HG03045 (cell line): ENCODE measurements at regions not wholly inside any gene's neighbourhood (a gene's known extent, or its start where the extent isn't known, plus 50 kb on each side); places are given as distances from the start of the nearest gene placed in this dataset.
"Not testable (repeated sequence)": the region's sequence is repeated elsewhere in the genome, so short reads cannot be mapped to it uniquely, and the experiment has no call there.

Source experiments
- ATAC-seq: cut with Tn5 transposase; IDR thresholded peaks from one replicate; pipeline ENCODE4 v1.9.1; 2021; ENCODE audit warnings: mild to moderate bottlenecking, moderate library complexity; ENCODE audit not compliant: unreplicated experiment

GRCh38 chr3:164779816-164780215 is 298.5 kb downstream of the SI start:
- ATAC-seq: no peak

- no peak for ATAC-seq
These were observed 325.5 kb downstream of the SI start for GRCh38 chr3:164752812-164753211.

- ATAC-seq: no peak
These were observed 329.7 kb downstream of the SI start for GRCh38 chr3:164748626-164749025.

GRCh38 chr3:164741869-164742268 is 336.4 kb downstream of the SI start:
- ATAC-seq: no peak

GRCh38 chr3:164737174-164737573 is 341.1 kb downstream of the SI start:
- no peak for ATAC-seq

GRCh38 chr3:164732166-164732565 is 346.1 kb downstream of the SI start:
- no peak for ATAC-seq

GRCh38 chr3:164730815-164731360 is 347.4 kb downstream of the SI start:
- no peak for ATAC-seq

- no peak for ATAC-seq
These were observed 354.9 kb downstream of the SI start for GRCh38 chr3:164723396-164723795.

GRCh38 chr3:164702808-164703207 is 375.5 kb downstream of the SI start:
- not testable (repeated sequence) for ATAC-seq

- no peak for ATAC-seq
These were observed 390.4 kb downstream of the SI start for GRCh38 chr3:164687902-164688301.

GRCh38 chr3:164687211-164687610 is 391.1 kb downstream of the SI start:
- ATAC-seq: no peak

- no peak for ATAC-seq
These were observed 394.8 kb downstream of the SI start for GRCh38 chr3:164683489-164683888.

- ATAC-seq: no peak
These were observed 399.1 kb downstream of the SI start for GRCh38 chr3:164679245-164679644.

GRCh38 chr3:164677317-164677716 is 401.0 kb downstream of the SI start:
- ATAC-seq: no peak

GRCh38 chr3:164673738-164674137 is 404.6 kb downstream of the SI start:
- ATAC-seq: no peak

- no peak for ATAC-seq
These were observed 420.2 kb downstream of the SI start for GRCh38 chr3:164658125-164658524.

- no peak for ATAC-seq
These were observed 420.7 kb downstream of the SI start for GRCh38 chr3:164657631-164658030.

- ATAC-seq: no peak
These were observed 422.8 kb downstream of the SI start for GRCh38 chr3:164655462-164655861.

- ATAC-seq: no peak
These were observed 437.2 kb downstream of the SI start for GRCh38 chr3:164641071-164641470.

GRCh38 chr3:164640591-164640990 is 437.7 kb downstream of the SI start:
- ATAC-seq: no peak

- no peak for ATAC-seq
These were observed 457.3 kb downstream of the SI start for GRCh38 chr3:164620956-164621355.

GRCh38 chr3:164620423-164620822 is 457.9 kb downstream of the SI start:
- ATAC-seq: no peak

GRCh38 chr3:164612751-164613150 is 465.5 kb downstream of the SI start:
- ATAC-seq: no peak
